Neural progenitor cell (in vitro differentiated cells): ENCODE measurements at regions not wholly inside any gene's neighbourhood (a gene's known extent, or its start where the extent isn't known, plus 50 kb on each side); places are given as distances from the start of the nearest gene placed in this dataset.

Experiments
- DNase-seq: peaks from one replicate; pipeline ENCODE4 v3.0.0-alpha.2; 2016; ENCODE audit warnings: low spot score
- H2AFZ ChIP-seq: fragments of 200-600 bp; sonication (generic); replicated peaks from 2 replicates; pipeline ENCODE4 v1.6.1; 2016; ENCODE audit warnings: antibody characterized with exemption
- H3F3A ChIP-seq: fragments of 200-600 bp; sonication (generic); 2 replicates; pipeline ENCODE4 v1.6.1; 2016; ENCODE audit warnings: antibody characterized with exemption, low read depth
- H3K27ac ChIP-seq: fragments of 200-600 bp; sonication (generic); 2 replicates; pipeline ENCODE4 v1.5.1; 2016; ENCODE audit warnings: mild to moderate bottlenecking
- H3K27me3 ChIP-seq: fragments of 200-600 bp; sonication (generic); 2 replicates; pipeline ENCODE4 v1.6.1; 2016; ENCODE audit warnings: mild to moderate bottlenecking, moderate library complexity
- H3K36me3 ChIP-seq: fragments of 200-600 bp; sonication (generic); 2 replicates; pipeline ENCODE4 v1.5.1; 2016
- H3K4me1 ChIP-seq: fragments of 200-600 bp; sonication (generic); 2 replicates; pipeline ENCODE4 v1.6.1; 2016; ENCODE audit warnings: mixed run types
- H3K4me2 ChIP-seq: fragments of 200-600 bp; sonication (generic); 2 replicates; pipeline ENCODE4 v1.6.1; 2016
- H3K4me3 ChIP-seq: fragments of 200-600 bp; sonication (generic); 2 replicates; pipeline ENCODE4 v1.5.1; 2016
- H3K79me2 ChIP-seq: fragments of 200-600 bp; sonication (generic); 2 replicates; pipeline ENCODE4 v1.6.1; 2016; ENCODE audit warnings: low read depth
- H3K9ac ChIP-seq: fragments of 200-600 bp; sonication (generic); 2 replicates; pipeline ENCODE4 v1.6.1; 2016
- H3K9me3 ChIP-seq: fragments of 200-600 bp; sonication (generic); 2 replicates; pipeline ENCODE4 v1.5.1; 2016; ENCODE audit warnings: low read depth
- H4K20me1 ChIP-seq: fragments of 200-600 bp; sonication (generic); 2 replicates; pipeline ENCODE4 v1.6.1; 2016; ENCODE audit warnings: low read depth
- H3K27ac Mint-ChIP-seq: 3 replicates; pipeline ENCODE4 v1.8.0; 2021; ENCODE audit warnings: mixed read lengths
- H3K27me3 Mint-ChIP-seq: 2 replicates; pipeline ENCODE4 v1.8.0; 2022; ENCODE audit warnings: low read depth, mild to moderate bottlenecking, inconsistent platforms, moderate library complexity, mixed read lengths; ENCODE audit not compliant: insufficient read depth
- H3K36me3 Mint-ChIP-seq: 3 replicates; pipeline ENCODE4 v1.8.0; 2021; ENCODE audit warnings: mixed read lengths
- H3K4me1 Mint-ChIP-seq: 3 replicates; pipeline ENCODE4 v1.8.0; 2021; ENCODE audit warnings: mixed read lengths
- H3K4me3 Mint-ChIP-seq: 3 replicates; pipeline ENCODE4 v1.8.0; 2021; ENCODE audit warnings: mild to moderate bottlenecking, moderate library complexity, mixed read lengths
- H3K9me3 Mint-ChIP-seq: 3 replicates; pipeline ENCODE4 v1.8.0; 2020; ENCODE audit warnings: mixed read lengths
- EZH2 ChIP-seq: fragments of 200-600 bp; sonication (generic); IDR thresholded peaks from 2 replicates; pipeline ENCODE4 v1.6.1; 2017; ENCODE audit warnings: antibody characterized with exemption, mild to moderate bottlenecking, moderate library complexity
- EZH2phosphoT487 ChIP-seq: fragments of 200-600 bp; sonication (generic); IDR thresholded peaks from 2 replicates; pipeline ENCODE4 v1.6.1; 2017; ENCODE audit warnings: antibody characterized with exemption
- TF ChIP-seq, protein P1 (sequence below): fragments of 200-600 bp; sonication (generic); IDR thresholded peaks from 2 replicates; pipeline ENCODE4 v1.5.1; 2017; ENCODE audit warnings: antibody characterized with exemption, mild to moderate bottlenecking

DNA sequence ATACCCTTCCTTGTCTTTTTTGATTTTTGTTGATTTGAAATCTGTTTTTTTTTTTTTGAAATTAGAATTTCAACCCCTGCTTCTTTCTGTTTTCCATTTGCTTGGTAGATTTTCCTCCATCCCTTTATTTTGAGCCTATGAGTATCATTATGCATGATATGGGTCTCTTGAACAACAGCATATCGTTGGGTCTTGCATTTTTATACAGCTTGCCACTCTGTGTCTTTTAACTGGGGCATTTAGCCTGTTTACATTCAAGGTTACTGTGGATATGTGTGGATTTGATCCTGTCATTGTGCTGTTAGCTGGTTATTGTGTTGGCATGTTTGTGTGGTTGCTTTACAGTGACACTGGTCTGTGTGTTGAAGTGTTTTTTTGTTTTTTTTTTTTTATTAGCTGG lies 99.7 kb upstream of the P3H2 start:
- no peaks in the 10 kb centered on the region for H3K9me3 ChIP-seq
- H2AFZ ChIP-seq: no peak overlapping the region
- H3K4me2 ChIP-seq: no peak overlapping the region
- Mint-ChIP-seq H3K4me1 (no peaks in the 10 kb centered on the region), H3K27me3 (peaks cover 3% of the 10 kb centered on the region), H3K4me3 (no peak overlapping the region), H3K36me3 (no peaks in the 10 kb centered on the region), H3K27ac (no peak overlapping the region), H3K9me3 (peaks cover 9% of the 10 kb centered on the region)
- no peak overlapping the region for H3K9ac ChIP-seq
- no peak for TF ChIP-seq EZH2phosphoT487
- TF ChIP-seq, protein P1, sequence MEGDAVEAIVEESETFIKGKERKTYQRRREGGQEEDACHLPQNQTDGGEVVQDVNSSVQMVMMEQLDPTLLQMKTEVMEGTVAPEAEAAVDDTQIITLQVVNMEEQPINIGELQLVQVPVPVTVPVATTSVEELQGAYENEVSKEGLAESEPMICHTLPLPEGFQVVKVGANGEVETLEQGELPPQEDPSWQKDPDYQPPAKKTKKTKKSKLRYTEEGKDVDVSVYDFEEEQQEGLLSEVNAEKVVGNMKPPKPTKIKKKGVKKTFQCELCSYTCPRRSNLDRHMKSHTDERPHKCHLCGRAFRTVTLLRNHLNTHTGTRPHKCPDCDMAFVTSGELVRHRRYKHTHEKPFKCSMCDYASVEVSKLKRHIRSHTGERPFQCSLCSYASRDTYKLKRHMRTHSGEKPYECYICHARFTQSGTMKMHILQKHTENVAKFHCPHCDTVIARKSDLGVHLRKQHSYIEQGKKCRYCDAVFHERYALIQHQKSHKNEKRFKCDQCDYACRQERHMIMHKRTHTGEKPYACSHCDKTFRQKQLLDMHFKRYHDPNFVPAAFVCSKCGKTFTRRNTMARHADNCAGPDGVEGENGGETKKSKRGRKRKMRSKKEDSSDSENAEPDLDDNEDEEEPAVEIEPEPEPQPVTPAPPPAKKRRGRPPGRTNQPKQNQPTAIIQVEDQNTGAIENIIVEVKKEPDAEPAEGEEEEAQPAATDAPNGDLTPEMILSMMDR: no peak
- no peak for TF ChIP-seq EZH2
- H4K20me1 ChIP-seq: no peaks in the 10 kb centered on the region
- H3K4me3 ChIP-seq: no peak overlapping the region
- DNase-seq: no peak
- no peaks in the 10 kb centered on the region for H3K4me1 ChIP-seq
- H3K79me2 ChIP-seq: no peaks in the 10 kb centered on the region
- H3K27me3 ChIP-seq: no peaks in the 10 kb centered on the region
- H3F3A ChIP-seq: no peaks in the 10 kb centered on the region
- no peaks in the 10 kb centered on the region for H3K36me3 ChIP-seq
- no peak overlapping the region for H3K27ac ChIP-seq

DNA sequence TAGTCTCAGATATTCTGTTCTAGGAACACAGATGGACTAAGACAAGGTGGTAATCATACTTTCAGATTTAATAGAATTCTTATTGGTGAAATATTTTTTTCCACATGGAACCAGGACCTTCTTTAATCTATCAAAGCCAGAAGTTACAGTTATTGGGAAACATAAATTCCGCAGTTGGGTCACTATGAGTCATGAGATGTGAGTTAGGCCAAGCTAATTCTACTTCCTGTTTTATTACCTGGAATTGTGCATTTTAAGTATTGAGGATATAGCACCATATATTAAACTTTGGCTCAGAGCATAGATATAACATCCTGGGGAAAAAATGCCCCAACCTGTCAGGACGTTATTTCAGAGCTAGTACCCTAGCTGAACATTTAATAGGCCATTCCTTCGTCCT lies 96.4 kb upstream of the P3H2 start:
- H3K4me3 ChIP-seq: no peak overlapping the region
- no peak overlapping the region for H3K27ac ChIP-seq
- TF ChIP-seq EZH2phosphoT487 (no peak), EZH2 (no peak)
- TF ChIP-seq, protein P1: no peak
- Mint-ChIP-seq H3K9me3 (peaks cover 19% of the 10 kb centered on the region), H3K4me3 (no peak overlapping the region), H3K27ac (no peak overlapping the region), H3K36me3 (no peaks in the 10 kb centered on the region), H3K4me1 (no peaks in the 10 kb centered on the region), H3K27me3 (no peaks in the 10 kb centered on the region)
- H2AFZ ChIP-seq: no peak overlapping the region
- no peaks in the 10 kb centered on the region for H3K79me2 ChIP-seq
- no peaks in the 10 kb centered on the region for H4K20me1 ChIP-seq
- no peaks in the 10 kb centered on the region for H3F3A ChIP-seq
- H3K9ac ChIP-seq: no peak overlapping the region
- H3K4me2 ChIP-seq: no peak overlapping the region
- H3K9me3 ChIP-seq: no peaks in the 10 kb centered on the region
- H3K36me3 ChIP-seq: no peaks in the 10 kb centered on the region
- no peaks in the 10 kb centered on the region for H3K27me3 ChIP-seq
- no peaks in the 10 kb centered on the region for H3K4me1 ChIP-seq
- DNase-seq: no peak

DNA sequence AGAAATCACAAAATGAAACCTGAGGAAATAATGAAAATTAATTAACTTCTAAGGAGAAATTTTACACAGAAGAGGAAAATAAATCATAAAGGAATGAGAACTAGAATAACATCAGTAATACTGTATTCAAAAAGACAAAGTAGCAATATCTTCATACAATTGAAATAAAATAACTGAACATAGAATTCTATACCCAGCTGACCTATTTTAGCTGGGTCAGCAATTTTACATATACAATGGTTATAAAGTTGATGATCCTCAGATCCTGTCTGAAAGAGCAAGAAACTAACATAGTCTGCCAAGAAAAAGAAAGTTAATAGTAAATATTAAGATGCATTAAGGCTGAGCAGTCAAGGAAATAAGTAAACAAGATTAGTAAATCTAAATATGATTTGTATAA lies 93.0 kb upstream of the P3H2 start:
- no peak overlapping the region for H3K4me3 ChIP-seq
- no peak overlapping the region for H2AFZ ChIP-seq
- no peaks in the 10 kb centered on the region for H4K20me1 ChIP-seq
- no peaks in the 10 kb centered on the region for H3K36me3 ChIP-seq
- TF ChIP-seq EZH2phosphoT487 (no peak), EZH2 (no peak)
- TF ChIP-seq, protein P1: no peak
- DNase-seq: no peak
- no peak overlapping the region for H3K4me2 ChIP-seq
- Mint-ChIP-seq H3K27me3 (no peaks in the 10 kb centered on the region), H3K36me3 (no peaks in the 10 kb centered on the region), H3K4me3 (no peak overlapping the region), H3K9me3 (peaks cover 12% of the 10 kb centered on the region), H3K27ac (no peak overlapping the region), H3K4me1 (no peaks in the 10 kb centered on the region)
- no peaks in the 10 kb centered on the region for H3F3A ChIP-seq
- H3K27me3 ChIP-seq: no peaks in the 10 kb centered on the region
- no peak overlapping the region for H3K27ac ChIP-seq
- H3K4me1 ChIP-seq: no peaks in the 10 kb centered on the region
- no peaks in the 10 kb centered on the region for H3K79me2 ChIP-seq
- H3K9ac ChIP-seq: no peak overlapping the region
- no peaks in the 10 kb centered on the region for H3K9me3 ChIP-seq

DNA sequence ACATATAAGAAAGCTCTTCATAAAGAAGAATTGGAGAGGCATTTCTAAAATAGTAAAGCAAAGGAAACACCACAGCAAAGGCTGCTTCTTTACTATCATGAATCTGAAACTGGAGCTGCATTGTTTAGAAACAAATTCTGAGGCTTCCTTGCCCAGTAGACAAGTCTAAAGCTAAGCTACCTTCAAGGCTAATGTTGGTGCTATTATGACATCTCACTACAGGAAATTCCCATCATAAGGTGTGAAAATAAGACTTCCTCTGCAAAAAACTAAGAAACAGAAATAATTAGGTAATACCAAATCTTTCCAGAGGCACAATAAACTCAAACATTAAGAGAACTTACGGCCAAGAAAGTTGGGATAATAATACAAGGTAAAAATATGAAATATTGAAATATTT lies 89.9 kb upstream of the P3H2 start:
- Histone ChIP-seq H3K4me2 (no peak overlapping the region), H3K9ac (no peak overlapping the region), H3K36me3 (no peaks in the 10 kb centered on the region), H3F3A (no peaks in the 10 kb centered on the region), H4K20me1 (no peaks in the 10 kb centered on the region), H3K79me2 (no peaks in the 10 kb centered on the region), H2AFZ (no peak overlapping the region), H3K27ac (no peak overlapping the region), H3K4me3 (no peak overlapping the region), H3K27me3 (no peaks in the 10 kb centered on the region), H3K9me3 (no peaks in the 10 kb centered on the region), H3K4me1 (no peaks in the 10 kb centered on the region)
- DNase-seq: no peak
- Mint-ChIP-seq H3K27ac (no peak overlapping the region), H3K4me3 (no peak overlapping the region), H3K36me3 (no peaks in the 10 kb centered on the region), H3K9me3 (peaks cover 12% of the 10 kb centered on the region), H3K4me1 (no peaks in the 10 kb centered on the region), H3K27me3 (no peaks in the 10 kb centered on the region)
- TF ChIP-seq EZH2 (no peak), EZH2phosphoT487 (no peak)
- TF ChIP-seq, protein P1: no peak
